HG03064 (cell line): ENCODE measurements at regions not wholly inside any gene's neighbourhood (a gene's known extent, or its start where the extent isn't known, plus 50 kb on each side); places are given as distances from the start of the nearest gene placed in this dataset.
"Not testable (repeated sequence)": the region's sequence is repeated elsewhere in the genome, so short reads cannot be mapped to it uniquely, and the experiment has no call there.

Experiments
- ATAC-seq: cut with Tn5 transposase; IDR thresholded peaks from one replicate; pipeline ENCODE4 v1.9.1; 2021; ENCODE audit warnings: low read depth; ENCODE audit not compliant: unreplicated experiment

DNA sequence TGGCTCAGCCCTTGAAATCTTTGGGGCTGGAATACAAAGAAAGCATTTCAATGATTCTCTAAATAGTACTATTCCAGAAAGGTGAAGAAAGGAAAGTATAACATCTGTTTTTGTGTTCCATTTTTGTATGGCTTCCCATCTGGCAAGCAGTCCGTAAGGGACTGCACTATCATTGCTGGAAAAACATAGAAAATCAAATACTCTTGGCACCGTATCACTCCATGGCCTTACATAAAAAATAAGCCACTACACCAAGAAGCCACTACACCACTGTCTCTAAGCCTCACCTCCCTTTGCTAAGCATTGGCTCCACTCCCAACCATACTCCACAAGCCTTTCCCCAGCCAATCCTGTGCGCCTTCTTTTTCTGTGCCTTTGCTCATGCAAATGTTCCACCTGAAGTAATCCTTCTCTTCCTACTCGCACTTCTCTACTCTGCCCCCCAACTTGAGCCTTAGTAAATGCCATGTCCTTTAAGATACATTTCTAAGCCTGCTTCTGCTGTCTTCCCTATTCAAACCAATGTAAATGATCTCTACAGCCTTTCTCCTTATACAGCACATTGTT lies 454.6 kb upstream of the TUSC1 start:
- ATAC-seq: no peak

DNA sequence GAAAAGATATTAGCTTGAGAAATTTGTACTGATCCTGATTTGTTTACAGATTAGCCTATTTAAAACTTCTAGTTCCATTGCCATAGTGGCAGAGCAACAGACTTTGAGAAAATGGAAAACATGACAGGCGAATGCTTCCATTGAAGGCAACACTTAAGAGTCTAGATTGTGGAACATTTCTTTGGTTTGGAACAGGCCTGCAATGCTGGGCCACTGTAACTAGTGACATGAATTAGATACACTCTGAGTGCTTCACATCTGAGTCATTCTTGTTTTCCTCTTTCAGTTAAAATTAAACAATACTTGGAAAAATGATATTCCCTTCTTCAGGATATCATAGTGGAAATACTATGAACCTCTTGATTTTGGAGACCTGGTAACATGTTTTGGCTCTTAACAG lies 453.6 kb upstream of the TUSC1 start:
- no peak for ATAC-seq

DNA sequence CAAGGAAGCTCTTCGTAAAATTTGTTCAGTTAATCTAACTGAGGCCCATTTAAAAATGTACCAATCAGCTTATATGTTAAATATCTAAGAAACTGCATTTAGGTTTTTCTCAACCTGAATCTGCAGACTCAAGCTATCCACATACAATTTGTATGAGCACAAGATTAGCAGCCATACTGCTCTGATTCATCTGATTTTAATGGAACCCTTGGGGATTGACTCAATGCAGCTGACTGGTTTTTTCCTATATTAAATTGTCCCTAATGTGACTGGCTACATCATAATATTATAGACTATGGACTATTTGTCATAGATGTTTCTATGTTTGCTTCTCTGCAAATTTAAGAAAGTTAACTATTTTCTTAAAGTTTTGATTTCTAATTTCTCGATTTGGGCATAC lies 451.0 kb upstream of the TUSC1 start:
- no peak for ATAC-seq

DNA sequence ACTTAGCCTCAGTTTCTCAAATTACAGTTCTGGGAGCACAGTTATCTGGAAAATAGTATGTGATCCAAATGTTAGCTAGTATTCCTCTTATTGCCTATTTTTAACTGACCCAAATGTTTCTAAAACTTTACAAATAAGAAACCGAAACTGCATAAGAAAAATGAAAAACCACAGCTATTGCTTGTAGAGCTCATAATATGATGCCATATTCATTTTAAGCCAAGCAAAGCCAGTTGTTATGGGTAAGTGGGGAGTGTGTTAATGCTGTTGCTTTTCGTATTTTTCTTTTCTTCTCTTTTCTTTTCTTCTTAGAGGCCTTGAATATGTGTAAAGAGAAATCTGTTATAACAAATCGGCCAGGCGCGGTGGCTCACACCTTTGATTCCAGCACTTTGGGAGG lies 447.4 kb upstream of the TUSC1 start:
- no peak for ATAC-seq

DNA sequence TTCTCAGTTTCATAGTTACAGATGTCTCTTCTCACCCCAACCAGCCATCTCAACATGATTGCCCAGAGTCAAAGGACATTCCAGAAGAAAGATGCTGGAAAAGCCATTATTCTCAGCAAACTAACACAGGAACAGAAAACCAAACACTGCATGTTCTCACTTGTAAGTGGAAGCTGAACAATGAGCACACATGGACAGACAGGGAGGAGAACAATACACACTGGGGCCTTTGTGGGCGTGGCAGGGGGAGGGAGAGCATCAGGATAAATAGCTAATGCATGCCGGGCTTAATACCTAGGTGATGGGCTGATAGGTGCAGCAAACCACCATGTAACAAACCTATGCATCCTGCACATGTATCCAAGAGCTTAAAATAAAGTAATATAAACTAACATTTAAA lies 437.8 kb upstream of the TUSC1 start:
- ATAC-seq: not testable (repeated sequence)

DNA sequence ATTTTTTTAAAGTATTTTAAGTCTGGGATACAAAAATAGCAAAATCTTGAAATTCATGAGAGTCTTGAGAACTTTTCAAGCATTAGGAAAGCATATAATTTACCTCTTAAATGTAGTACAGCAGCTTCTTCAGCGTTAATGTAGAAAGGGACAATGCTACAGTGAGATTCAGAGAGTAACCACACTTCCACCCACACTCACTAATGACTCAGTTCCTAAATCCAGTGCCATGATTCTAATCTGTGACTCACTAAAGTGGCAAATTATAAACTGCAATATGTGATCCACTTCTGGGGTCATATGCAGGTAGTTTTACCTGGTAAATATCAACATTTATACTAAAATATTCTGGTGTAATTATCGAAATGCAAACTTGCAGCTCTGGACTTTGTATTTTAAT lies 434.5 kb upstream of the TUSC1 start:
- no peak for ATAC-seq

DNA sequence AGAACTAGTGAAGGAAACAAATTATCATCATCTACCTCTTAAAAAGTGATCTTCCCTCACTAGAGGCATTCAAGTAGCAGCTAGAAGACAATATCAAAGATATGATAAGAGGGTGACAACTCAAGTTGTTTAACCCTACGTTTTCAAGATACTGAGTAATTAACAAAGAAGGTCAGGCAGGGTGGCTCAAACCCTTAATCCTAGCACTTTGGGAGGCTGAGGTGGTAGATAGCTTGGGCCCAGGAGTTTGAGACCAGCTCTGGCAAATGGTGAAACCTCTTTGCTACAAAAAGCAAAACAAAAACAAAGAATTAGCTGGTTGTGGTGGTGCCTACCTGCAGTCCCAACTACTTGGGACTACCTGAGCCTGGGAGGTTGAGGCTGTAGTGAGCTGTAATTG lies 408.2 kb upstream of the TUSC1 start:
- ATAC-seq: no peak

DNA sequence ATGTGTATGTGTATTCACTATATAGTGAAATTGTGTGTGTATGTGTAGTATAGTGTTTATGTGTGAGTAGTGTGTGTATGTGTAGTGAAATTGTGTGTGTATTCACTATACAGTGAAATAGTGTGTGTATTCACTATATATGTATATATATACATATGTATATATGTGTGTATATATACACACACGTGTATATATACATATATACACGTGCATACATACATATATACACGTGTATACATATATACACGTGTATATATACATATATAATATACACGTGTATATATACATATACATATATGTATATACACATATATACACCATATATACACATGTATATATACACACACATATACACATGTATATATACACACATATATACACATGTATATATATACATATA lies 403.6 kb upstream of the TUSC1 start:
- ATAC-seq: no peak

DNA sequence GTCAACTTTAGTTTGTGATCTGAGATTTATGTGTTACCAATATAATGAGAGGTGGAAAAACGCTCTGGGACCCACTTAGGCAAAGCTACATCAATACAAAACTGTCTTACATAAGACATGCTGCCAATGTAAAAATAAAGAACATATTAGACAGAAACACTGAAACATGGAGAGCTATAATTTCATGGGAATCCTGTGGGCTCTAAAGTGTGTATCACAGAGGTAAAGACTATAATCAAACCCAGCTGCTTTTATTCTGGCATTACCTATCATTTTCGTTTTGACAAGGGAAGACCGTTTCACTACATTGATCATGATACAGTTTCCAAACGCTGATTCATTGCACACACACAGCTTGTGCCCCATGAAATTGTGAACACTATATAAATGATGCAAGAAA lies 400.5 kb upstream of the TUSC1 start:
- ATAC-seq: no peak

DNA sequence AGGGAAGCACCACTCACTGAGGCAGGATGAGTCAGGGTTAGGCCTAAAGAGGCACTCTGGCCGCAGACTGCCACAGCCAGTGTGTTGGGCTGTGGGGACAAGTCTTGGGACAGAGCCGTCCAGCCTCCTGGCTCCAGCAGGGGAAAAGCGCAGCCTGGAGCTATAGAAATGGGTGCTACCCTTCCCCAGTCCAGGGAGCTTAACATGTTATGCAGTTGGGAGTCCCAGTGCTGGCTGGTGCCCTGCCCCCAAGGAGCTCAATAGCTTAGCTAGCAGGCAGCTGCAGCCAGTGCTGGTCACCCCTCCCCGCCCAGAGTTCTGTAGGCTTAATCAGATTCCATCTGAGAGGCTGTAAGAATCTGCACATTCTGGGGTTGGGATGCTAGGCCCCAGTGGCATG lies 399.6 kb upstream of the TUSC1 start:
- no peak for ATAC-seq

DNA sequence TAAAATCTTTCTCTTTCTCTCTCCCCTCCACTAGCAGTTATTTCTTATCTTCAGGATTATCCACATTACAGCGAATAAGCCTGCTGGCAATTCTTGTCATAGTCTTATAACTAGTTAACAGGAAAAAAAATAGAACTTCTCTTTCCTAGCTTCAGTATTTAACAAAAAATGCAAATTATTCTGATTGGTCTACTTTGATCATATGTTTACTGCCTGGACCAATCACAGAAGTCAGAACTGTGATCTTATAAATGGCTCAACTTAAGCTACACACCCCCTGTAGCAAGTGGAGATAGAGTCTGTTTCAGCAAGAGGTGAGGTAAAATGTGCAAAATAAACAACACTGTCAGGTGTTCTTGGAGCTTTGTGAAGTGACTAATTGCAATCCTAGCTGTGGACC lies 389.4 kb upstream of the TUSC1 start:
- ATAC-seq: no peak

DNA sequence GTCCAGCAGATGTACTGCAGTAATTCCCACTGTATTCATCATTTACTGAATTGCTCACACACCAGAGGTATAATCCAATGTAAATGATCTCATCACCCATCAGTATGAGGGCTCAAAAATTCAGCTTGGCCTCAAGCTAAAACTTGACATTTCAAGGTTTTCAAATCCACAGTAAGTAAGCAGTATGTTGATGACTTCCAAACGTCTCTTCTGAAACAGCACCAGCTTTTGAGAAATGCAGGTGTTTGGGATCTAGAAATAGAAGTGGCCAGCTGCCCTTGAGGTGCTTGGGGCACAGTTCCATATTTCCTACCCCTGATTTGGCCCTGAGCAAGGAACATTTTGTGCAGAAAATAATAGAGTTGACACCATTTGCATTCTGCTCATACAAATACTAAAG lies 388.0 kb upstream of the TUSC1 start:
- ATAC-seq: no peak

DNA sequence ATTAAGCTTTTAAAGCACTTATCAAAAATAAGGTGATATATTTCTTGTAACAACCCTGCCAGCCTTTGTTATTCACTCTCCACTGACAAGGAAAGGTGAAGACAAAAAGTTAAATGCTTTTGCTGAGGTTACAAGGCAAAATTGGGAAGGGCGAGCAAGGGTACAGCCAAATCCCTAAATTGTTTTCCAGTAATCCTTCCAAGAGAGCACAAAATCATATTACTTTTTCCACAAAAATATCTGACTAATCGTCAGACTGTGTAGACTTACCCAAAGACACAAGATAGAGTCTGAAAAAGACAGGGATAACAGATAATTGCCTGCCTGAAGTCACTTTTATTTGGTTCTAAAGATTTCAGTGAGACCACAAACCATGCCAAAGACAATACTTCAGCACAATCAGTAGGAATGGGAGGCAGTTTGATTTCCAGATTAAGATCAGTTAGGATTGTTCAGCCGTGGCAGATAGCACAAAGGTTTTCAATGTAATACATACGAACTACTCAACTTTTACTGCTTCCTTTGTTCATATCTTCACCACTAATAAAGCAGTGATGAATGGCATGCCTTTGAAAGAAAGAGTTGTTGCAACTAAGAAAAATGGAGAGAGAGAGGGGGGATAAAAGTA lies 383.8 kb upstream of the TUSC1 start:
- ATAC-seq: no peak

DNA sequence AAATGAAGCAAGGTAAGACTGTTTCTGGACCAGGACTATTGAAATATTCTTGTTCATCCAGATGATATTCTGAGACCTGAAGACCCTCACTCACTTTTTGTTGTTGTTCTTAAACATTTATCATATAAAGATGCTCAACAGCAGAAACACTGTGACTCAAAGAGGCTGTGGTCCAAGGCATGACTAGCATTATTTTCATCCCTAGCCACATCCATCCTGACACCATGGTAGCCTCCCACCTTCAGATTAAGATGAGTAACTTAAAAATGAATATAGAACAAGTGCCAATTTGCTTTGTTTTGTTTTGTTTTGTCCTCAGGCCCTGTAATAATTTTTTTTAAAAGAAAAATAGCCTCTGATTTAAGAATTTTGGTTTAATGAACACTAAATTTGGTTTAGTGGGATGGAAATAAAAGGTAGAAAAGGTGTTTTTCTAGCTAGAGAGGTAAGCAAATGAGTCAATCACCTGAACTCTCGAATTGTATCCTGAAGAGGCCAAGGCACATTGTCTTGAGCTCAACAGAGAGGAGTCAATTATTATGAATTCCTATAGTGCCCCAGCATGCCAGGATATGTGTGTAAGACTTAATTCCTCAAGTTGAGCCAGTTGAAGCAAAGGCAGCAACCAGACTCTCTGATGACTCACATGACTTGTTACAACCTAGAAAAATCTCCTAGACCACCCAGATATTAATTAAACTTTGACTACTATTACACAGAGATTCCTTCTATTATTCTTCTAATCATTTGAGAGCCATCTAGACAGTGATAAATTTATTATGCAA lies 380.1 kb upstream of the TUSC1 start:
- ATAC-seq: no peak

DNA sequence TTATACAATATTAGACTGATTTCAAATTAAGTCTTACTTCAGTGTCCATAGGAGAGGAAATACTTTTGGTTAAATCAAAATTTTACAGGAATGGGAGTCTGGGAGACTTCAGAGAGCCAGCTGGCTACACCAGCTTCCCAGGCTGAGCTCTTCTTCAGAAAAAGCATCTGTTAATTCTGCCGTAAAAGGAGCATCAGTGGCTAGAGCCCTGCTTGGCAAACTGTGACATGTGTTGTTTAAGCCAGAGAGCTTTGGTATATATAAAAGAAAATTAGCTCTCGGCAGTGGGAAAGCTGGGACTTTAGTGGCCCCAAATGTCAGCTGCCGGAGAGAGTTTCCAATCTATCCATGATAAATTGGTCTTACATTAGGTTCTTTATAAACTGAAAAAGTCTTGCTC lies 378.8 kb upstream of the TUSC1 start:
- no peak for ATAC-seq

DNA sequence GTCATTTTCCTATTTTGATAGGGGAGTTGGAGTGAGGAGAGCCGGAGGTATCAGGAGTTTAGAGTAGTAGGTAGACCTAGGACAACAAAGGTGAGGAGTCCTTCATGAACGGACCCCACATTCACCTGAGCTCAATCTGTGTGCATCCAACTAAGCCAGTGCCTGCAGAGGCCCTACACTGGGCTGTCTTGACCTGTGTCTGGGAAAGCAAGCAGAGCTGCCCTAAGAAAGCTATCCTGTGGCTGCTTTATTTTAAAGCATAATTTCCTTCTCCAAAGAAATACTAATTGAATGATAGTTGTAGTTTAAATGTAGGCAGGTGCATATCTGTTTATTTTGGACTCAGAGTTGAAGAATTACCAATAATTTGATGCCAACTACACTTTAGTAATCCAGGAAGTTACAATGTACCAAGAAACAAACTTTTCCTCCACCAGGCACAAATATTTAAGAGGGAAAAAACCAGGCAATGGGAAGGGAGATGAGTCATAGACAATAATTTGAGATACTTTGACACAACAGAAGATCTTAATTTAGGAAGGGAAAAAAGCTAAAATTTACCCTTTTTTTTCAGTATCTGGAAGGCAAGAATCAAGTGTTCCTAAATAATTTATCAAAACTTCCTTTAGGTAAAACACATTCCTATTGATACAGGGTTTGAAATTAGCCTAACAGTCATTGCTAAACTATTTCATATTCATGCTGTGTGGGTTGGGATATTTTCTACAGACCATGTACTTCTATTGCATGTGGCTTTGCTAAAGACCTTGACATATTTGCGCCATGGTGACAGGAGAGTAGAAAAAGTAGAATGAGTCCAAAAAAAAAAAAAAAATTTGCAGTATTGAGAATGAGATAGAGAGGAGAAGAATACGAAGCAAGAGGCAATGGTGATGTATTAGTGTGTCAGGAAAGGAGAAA lies 376.6 kb upstream of the TUSC1 start:
- ATAC-seq: no peak

DNA sequence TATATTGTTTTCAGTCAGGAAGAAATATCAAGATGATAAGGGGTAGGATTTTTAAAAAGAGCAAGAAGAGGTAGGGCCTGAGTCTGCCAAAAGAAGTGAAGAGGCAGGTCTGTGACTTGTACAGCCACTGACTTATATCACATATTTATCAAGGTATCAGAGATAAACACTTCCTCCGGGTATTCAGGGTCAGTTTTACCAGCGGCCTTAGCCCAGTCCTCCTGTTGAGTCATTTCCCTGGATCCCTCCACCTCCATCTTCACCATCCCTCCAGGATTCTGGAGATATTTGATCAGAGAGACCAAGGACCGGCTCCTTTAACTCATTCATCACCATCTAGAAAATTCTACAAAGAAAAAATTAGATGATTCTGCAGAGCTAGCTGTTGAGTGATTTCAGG lies 375.7 kb upstream of the TUSC1 start:
- no peak for ATAC-seq

DNA sequence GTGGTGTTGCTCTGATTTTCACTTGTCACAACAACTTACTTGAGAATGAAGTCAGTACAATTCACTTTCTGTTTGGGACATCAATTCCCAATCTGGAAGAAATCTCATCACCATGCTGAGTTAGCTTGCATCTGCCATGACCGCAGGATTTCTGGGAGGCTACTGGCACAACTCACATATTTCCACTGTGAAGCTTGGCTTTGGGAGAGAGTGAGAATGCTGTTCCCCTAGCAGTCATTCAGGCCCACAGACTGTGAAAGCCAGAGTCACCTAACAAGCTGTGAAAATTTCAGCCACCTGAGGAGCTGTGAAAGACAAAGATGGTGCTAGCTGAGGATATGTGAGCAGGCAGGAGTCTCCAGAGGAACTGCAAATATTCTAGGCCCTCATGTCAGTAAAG lies 365.2 kb upstream of the TUSC1 start:
- no peak for ATAC-seq

DNA sequence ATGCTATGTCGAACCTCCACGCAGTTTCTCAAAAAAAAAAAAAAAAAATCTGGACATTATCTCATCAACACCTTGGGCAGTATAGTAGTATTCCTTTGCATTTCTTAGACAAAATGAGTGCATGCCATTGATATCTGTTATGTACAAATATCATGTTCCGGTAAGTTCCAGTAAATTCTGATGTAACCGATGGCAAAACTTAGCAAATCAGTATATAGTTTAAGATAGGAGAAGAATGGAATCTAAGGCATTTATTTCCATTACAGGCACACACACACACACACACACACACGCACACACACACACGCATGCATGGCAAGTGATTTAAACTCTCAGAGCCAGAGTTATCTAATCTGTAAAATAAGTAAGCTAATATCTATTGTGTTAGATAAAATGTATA lies 356.5 kb upstream of the TUSC1 start:
- ATAC-seq: no peak

DNA sequence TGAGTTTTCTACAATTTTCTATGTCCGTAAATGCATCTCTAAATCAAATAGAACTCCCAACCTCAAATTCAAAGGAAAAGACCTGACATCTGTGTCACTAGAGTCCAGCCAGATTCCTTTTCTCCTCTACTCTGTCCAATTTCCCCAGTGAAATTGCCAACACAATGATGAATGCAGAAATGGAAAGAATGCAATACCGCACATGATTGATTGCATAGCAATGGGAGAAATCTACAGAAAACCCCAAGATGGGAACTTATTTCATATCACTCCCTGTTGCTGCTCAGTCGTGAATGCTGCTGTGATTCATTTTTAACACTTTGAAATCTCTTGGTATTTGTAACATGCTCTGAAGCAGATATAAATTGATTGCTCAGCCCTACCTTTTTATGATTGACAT lies 355.1 kb upstream of the TUSC1 start:
- no peak for ATAC-seq

DNA sequence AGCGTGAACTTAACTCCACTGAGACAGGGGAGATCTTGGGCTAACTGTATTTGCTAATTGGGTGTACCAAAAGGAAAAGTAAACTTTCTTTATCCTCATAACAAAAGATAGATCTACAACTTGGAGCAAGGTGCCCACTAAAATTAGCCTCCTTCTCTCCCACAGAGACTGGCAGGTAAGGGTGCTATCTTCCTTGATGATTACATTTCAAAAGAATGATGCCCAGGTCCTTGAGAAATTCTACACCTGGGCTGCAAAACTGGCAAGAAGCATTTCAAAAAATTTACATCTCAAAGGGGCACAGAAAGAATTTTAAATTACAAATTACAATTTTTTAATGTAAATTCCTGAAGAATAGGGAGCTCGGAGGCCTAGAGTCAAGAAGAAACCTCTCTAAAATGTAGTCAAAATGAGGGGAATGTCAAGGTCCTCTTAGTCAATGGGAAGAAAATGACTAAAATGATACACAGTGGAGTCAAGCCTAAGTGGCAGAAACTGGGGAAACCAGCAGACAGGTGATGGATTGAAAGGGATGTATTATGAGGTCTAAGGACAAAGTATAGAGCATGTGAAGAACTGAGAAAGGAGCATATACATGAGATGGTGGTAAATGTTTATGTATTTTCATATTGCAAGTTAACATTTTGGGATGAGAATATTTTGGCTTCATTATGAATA lies 348.3 kb upstream of the TUSC1 start:
- no peak for ATAC-seq
